ENCODE measurements at regions not wholly inside any gene's neighbourhood (a gene's known extent, or its start where the extent isn't known, plus 50 kb on each side); places are given as distances from the start of the nearest gene placed in this dataset.

- TF ChIP-seq POLR2A (IDR thresholded peaks at IDR 0.05) (no peak), CTCF (IDR thresholded peaks at IDR 0.05) (no peak), POLR2AphosphoS5 (IDR thresholded peaks at IDR 0.05; ENCODE audit: insufficient read depth in 1 of 2, low read depth in 1 of 2) (no peak)
These were observed 104.7 kb downstream of the RIPK4 start for GRCh38 chr21:41662161-41662560.

All from vagina (tissue), 2 donors.